HepG2 (cell line): ENCODE measurements at regions not wholly inside any gene's neighbourhood (a gene's known extent, or its start where the extent isn't known, plus 50 kb on each side); places are given as distances from the start of the nearest gene placed in this dataset.

Source experiments
- ETS1 ChIP-seq: sonication (generic); formaldehyde crosslinking; IDR thresholded peaks from 2 replicates; pipeline ENCODE4 v1.4.0; 2020; ENCODE audit warnings: missing genetic modification reagents
- GPBP1L1 ChIP-seq: sonication (generic); formaldehyde crosslinking; IDR thresholded peaks from 2 replicates; pipeline ENCODE4 v1.5.0; 2020; ENCODE audit warnings: mild to moderate bottlenecking, missing genetic modification reagents
- HMGA1 ChIP-seq: sonication (generic); formaldehyde crosslinking; conservative IDR thresholded peaks from 2 replicates; pipeline ENCODE4 v1.4.0; 2020; ENCODE audit warnings: missing genetic modification reagents
- HOXA9 ChIP-seq: sonication (generic); formaldehyde crosslinking; IDR thresholded peaks from 2 replicates; pipeline ENCODE4 v1.8.1; 2022; ENCODE audit warnings: missing genetic modification reagents, mild to moderate bottlenecking, moderate library complexity, borderline replicate concordance
- MYC ChIP-seq: sonication (generic); formaldehyde crosslinking; IDR thresholded peaks from 2 replicates; pipeline ENCODE4 v1.9.0; 2021; ENCODE audit warnings: missing genetic modification reagents, borderline replicate concordance
- NR2F6 ChIP-seq, 2 experiments: IDR thresholded peaks; 2 replicates each; pipeline ENCODE4 v1.6.1; 2016; ENCODE audit warnings: antibody characterized with exemption in 1 of 2, mild to moderate bottlenecking in 1 of 2
- PAF1 ChIP-seq: IDR thresholded peaks from 2 replicates; pipeline ENCODE4 v1.6.1; 2016; ENCODE audit warnings: missing genetic modification reagents, missing compliant biosample characterization
- RARA ChIP-seq: IDR thresholded peaks from 2 replicates; pipeline ENCODE4 v1.6.1; 2016; ENCODE audit warnings: missing genetic modification reagents, missing compliant biosample characterization
- RFX3 ChIP-seq: IDR thresholded peaks from 2 replicates; pipeline ENCODE4 v1.6.1; 2016; ENCODE audit warnings: missing biosample characterization, missing genetic modification reagents
- TGIF2 ChIP-seq: IDR thresholded peaks from 2 replicates; pipeline ENCODE4 v1.6.1; 2016; ENCODE audit warnings: control low read depth, missing compliant biosample characterization
- USF2 ChIP-seq, 2 experiments: sonication (generic) in 1 of 2; formaldehyde crosslinking in 1 of 2; IDR thresholded peaks; 2 replicates each; pipeline versions ENCODE4 v1.5.1 to v1.6.1; 2011 to 2020; ENCODE audit warnings: borderline replicate concordance in 1 of 2, low read depth in 1 of 2, low read length in 1 of 2, mild to moderate bottlenecking in 1 of 2, missing genetic modification reagents in 1 of 2, moderate library complexity in 1 of 2
- ZNF33B ChIP-seq: sonication (generic); formaldehyde crosslinking; IDR thresholded peaks from 2 replicates; pipeline ENCODE4 v1.5.1; 2020; ENCODE audit warnings: mild to moderate bottlenecking, missing genetic modification reagents
- ZNF670 ChIP-seq: sonication (generic); formaldehyde crosslinking; IDR thresholded peaks from 2 replicates; pipeline ENCODE4 v1.8.0; 2022; ENCODE audit warnings: mild to moderate bottlenecking, missing genetic modification reagents, borderline replicate concordance
- ZNF75D ChIP-seq: sonication (generic); formaldehyde crosslinking; IDR thresholded peaks from 2 replicates; pipeline ENCODE4 v1.8.1; 2023; ENCODE audit warnings: missing genetic modification reagents, mild to moderate bottlenecking, borderline replicate concordance
- ZNF781 ChIP-seq: sonication (generic); formaldehyde crosslinking; IDR thresholded peaks from 2 replicates; pipeline ENCODE4 v1.5.1; 2020; ENCODE audit warnings: borderline replicate concordance, mild to moderate bottlenecking, missing genetic modification reagents; ENCODE audit errors: not compliant biosample characterization
- ZNF839 ChIP-seq: sonication (generic); formaldehyde crosslinking; IDR thresholded peaks from 2 replicates; pipeline ENCODE4 v1.4.0; 2020; ENCODE audit warnings: missing genetic modification reagents, mild to moderate bottlenecking, borderline replicate concordance
- ZSCAN31 ChIP-seq: sonication (generic); formaldehyde crosslinking; IDR thresholded peaks from 2 replicates; pipeline ENCODE4 v1.5.0; 2020; ENCODE audit warnings: low read depth, mild to moderate bottlenecking, missing genetic modification reagents
- TF ChIP-seq, protein P1 (sequence below): sonication (generic); formaldehyde crosslinking; IDR thresholded peaks from 2 replicates; pipeline ENCODE4 v1.4.0; 2020; ENCODE audit warnings: missing genetic modification reagents

GRCh38 chr20:50292591-50293283 lies 102.1 kb downstream of the CEBPB start (continued):
- peak; percentile 78 for TF ChIP-seq ZNF839 (CRISPR knock-in tag)
- TF ChIP-seq USF2 (IDR thresholded peaks at IDR 0.05; ENCODE audit: low read depth, low read length), result peak; percentile 43; the same call in 1 of the 2 replicates
- TF ChIP-seq USF2 (CRISPR knock-in tag; IDR thresholded peaks at IDR 0.05; ENCODE audit: borderline replicate concordance), result 0 out of 2 replicates have a peak, but pooled peaks have one; percentile 77
- TF ChIP-seq ZNF781 (CRISPR knock-in tag), result peak; percentile 71
- TF ChIP-seq ETS1, result peak; percentile 92; the same call in 1 of the 2 replicates
- peak; percentile 90 for TF ChIP-seq NR2F6 (IDR thresholded peaks at IDR 0.05)
- peak; percentile 98 for TF ChIP-seq NR2F6 (CRISPR knock-in tag; IDR thresholded peaks at IDR 0.05)
- peak; percentile 47; the same call in 1 of the 2 replicates for TF ChIP-seq ZNF75D (CRISPR knock-in tag)
- TF ChIP-seq RARA, result peak; percentile 98
- TF ChIP-seq GPBP1L1 (CRISPR knock-in tag), result no peak
- TF ChIP-seq TGIF2, result peak; percentile 95
- TF ChIP-seq ZSCAN31 (CRISPR knock-in tag), result peak; percentile 100
- TF ChIP-seq RFX3 (CRISPR knock-in tag), result peak; percentile 18; the same call in 1 of the 2 replicates
- TF ChIP-seq, protein P1, sequence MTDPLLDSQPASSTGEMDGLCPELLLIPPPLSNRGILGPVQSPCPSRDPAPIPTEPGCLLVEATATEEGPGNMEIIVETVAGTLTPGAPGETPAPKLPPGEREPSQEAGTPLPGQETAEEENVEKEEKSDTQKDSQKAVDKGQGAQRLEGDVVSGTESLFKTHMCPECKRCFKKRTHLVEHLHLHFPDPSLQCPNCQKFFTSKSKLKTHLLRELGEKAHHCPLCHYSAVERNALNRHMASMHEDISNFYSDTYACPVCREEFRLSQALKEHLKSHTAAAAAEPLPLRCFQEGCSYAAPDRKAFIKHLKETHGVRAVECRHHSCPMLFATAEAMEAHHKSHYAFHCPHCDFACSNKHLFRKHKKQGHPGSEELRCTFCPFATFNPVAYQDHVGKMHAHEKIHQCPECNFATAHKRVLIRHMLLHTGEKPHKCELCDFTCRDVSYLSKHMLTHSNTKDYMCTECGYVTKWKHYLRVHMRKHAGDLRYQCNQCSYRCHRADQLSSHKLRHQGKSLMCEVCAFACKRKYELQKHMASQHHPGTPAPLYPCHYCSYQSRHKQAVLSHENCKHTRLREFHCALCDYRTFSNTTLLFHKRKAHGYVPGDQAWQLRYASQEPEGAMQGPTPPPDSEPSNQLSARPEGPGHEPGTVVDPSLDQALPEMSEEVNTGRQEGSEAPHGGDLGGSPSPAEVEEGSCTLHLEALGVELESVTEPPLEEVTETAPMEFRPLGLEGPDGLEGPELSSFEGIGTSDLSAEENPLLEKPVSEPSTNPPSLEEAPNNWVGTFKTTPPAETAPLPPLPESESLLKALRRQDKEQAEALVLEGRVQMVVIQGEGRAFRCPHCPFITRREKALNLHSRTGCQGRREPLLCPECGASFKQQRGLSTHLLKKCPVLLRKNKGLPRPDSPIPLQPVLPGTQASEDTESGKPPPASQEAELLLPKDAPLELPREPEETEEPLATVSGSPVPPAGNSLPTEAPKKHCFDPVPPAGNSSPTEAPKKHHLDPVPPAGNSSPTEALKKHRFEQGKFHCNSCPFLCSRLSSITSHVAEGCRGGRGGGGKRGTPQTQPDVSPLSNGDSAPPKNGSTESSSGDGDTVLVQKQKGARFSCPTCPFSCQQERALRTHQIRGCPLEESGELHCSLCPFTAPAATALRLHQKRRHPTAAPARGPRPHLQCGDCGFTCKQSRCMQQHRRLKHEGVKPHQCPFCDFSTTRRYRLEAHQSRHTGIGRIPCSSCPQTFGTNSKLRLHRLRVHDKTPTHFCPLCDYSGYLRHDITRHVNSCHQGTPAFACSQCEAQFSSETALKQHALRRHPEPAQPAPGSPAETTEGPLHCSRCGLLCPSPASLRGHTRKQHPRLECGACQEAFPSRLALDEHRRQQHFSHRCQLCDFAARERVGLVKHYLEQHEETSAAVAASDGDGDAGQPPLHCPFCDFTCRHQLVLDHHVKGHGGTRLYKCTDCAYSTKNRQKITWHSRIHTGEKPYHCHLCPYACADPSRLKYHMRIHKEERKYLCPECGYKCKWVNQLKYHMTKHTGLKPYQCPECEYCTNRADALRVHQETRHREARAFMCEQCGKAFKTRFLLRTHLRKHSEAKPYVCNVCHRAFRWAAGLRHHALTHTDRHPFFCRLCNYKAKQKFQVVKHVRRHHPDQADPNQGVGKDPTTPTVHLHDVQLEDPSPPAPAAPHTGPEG (CRISPR knock-in tag), result peak; percentile 96
- no peak for TF ChIP-seq PAF1 (CRISPR knock-in tag)
- peak; percentile 97 for TF ChIP-seq ZNF33B
- TF ChIP-seq HOXA9, result no peak
- no peak for TF ChIP-seq HMGA1 (CRISPR knock-in tag)
- peak; percentile 100 for TF ChIP-seq ZNF670 (CRISPR knock-in tag)
- TF ChIP-seq MYC, result peak; percentile 94
